Activated CD8-positive, alpha-beta memory T cell treated with anti-CD3 and anti-CD28 coated beads for 48 hours (primary cell): ENCODE measurements at regions not wholly inside any gene's neighbourhood (a gene's known extent, or its start where the extent isn't known, plus 50 kb on each side); places are given as distances from the start of the nearest gene placed in this dataset.

Experiments
- DNase-seq, 3 experiments: peaks; one replicate each; pipeline ENCODE4 v3.0.0-alpha.2; 2020; ENCODE audit warnings: low read depth in 2 of 3, low spot score in 2 of 3

DNA sequence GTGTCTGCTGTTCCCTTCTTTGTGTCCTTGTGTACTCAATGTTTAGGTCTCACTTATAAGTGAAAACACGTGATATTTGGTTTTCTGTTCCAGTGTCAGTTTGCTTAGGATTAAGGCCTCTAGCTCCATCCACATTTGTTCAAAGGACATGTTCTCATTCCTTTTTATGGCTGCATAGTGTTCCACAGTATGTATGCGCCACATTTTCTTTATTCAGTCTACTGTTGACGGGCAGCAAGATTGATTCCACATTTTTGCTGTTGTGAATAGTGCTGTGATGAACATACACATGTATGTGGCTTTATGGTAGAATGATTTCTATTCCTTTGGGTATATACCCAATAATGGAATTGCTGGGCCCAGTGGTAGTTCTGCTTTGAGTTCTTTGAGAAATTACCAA is 122.7 kb upstream of the THBS1 start:
- DNase-seq: no peak

DNA sequence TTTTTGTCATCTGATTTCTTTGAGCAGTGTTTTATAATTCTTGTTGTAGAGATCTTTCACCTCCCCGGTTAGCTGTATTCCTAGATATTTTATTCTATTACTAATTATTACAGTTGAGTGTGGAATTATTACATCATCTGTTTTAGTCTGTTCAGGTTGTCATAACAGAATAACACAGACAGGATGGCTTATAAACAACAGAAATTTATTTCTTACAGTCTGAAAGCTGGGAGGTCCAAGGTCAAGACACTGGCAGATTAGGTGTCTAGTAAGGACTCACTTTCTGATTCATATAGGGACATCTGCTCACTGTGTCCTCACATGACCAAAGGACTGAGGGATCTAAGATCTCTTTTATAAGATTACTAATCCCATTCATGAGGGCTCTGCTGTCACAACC is 121.3 kb upstream of the THBS1 start:
- DNase-seq: no peak

DNA sequence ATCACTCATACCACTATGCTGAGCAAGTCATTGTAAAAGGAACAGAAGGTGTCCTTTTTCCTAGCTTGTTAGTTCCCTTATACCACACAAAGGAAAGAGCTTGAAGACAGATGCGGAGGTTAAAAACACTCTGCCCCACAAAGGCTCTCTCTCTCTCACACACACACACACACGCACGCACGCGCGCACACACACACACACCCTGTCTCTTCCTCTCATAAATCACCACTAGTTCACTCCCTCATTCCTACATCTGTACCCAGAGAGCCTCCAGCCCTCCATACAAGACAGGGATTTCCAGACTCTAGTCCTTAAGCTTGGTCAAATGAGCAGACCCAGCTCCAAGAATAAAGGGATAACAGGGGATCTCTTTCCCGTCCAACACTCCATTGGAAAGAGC is 120.1 kb upstream of the THBS1 start:
- DNase-seq: no peak

DNA sequence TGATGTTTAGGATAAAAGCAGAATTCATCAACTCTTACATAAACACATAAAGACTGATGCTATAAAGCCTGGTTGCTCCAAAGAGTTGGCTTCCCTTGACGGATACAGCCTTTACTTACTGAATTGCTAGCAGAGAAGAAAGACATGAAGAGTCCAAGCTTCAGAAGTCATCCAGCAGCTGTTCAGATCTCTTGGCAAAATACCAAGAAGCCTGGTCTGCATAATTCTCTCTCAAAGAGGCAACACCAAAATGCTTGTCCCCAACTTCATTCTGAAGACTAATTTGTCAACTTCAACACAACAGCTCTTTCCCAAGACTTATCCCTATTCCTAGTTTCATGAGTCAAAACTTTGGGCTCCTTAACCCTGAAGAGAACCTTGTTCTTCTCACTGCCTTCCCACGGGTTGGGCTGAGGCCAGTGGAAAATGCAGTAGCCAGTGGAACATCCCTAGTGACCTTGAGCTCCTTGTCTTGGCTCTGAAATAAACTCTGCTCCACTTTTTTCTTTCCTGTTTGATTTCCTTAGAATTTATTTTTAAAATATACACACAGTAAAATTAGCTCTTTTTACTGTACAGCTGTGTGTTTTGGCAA is 119.2 kb upstream of the THBS1 start:
- no peak for DNase-seq

DNA sequence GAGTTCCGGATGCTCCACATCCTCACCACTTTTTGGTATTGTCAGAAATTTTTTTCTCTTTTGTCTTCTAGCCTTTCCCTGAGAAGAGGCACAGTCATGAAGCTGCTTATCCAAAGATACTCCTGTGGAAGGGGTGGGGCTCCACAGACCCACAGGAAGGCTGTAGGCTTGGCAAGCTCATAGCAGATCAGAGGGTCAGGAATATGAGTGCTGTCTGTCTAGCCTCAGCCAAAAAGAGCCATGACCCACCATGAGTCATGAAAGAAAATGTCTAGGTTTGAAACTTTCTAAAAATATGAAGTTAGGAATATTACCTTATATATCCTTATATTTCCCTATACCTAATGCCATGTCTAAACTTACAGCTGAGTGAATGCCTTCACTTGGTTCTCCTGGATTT is 118.2 kb upstream of the THBS1 start:
- no peak for DNase-seq

DNA sequence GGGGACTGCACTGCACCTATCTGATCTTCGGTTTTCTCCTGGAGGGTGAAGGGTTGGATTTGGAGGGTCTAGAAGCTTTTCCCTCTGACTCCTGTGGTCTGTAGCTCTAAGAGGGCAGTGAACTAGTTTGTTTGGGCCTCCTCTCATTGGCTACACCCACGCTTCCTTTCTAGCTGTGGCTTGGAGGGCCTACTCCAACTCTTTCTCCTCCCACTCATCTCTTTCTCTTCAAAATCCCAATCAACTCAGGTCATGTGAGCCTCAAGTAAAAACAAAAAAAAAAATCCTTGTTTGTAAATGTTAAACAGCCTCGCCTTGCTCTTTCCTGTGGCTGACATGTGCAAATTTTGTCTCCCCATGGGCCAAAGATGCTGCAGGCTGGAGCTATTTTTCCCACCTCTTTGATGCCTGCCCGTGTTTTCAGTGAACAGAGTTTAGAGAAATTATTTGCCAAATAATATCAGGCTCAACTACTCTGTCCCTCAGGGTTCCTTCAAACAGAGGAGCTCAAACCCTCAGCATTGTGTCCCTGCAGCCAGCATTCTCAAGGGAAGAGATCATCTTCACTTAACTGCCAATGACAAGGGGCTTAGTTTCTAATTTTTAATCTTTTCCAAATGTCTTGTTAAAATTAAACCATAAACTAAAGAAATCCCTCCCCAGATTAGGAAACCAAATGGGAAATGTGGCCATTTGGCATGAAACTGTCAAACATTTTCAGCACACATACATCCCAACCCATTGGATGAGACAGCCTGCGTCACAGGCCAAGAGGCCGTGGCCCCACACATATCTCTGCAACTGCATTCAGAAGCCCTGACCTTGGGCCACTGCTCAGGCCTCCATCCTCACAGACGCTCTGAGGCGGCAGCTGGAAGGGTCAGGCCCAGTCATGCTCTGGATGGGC is 114.8 kb upstream of the THBS1 start:
- DNase-seq: no peak

DNA sequence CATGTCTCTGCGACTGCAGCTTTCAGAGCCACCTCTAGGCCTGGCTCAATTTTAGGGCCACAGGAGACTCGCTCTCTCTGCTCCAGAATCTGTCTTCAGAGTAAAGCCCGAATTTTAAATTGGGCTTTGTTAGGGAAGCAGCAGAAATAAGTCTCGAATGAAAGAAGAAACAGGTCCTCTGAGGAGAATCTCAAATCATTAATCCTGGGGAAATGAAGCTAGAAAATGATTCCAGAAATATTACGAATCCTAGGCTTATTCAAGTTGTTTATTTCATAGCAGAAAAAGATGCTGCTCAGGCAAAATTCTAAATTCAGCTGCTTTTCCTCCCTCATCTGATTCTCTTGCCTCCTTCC is 114.2 kb upstream of the THBS1 start:
- DNase-seq: no peak

DNA sequence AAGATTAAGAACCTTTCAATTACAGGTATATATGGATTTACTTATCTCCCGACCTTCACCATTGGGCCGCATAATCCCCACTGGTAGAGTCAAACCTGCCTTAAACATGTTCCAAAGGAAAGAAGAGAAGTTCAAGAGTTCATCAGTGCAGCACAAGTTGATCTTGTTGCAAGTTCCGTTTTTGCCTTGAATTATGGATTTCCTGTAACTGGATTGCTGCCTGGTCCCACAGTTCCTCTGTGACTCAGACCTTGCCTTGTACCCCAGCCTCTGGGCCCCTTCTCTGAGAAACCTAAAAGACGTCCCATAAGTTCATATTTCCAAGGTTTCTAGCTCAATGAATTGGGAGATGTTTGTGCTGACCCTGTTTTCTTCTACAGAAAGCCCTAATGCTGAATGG is 112.5 kb upstream of the THBS1 start:
- DNase-seq: no peak

DNA sequence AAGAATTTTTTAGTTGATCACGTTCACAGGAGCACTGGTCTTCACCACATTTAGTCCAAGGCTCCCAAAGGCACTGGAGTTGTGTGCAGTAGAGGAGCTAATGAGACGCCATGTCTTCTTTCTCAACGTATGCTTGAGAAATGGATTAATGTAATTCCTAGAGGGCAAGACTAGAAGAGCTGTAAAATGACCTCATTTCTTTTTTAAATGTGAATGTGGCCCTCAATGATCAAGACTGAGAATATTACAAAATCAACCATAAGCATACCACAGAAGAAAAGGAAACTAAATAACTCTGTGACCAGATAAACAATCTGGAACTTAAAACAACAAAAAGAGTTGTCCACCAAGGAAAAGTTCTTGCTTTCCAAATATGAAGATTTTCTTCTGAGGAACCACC is 112.1 kb upstream of the THBS1 start:
- DNase-seq: no peak

DNA sequence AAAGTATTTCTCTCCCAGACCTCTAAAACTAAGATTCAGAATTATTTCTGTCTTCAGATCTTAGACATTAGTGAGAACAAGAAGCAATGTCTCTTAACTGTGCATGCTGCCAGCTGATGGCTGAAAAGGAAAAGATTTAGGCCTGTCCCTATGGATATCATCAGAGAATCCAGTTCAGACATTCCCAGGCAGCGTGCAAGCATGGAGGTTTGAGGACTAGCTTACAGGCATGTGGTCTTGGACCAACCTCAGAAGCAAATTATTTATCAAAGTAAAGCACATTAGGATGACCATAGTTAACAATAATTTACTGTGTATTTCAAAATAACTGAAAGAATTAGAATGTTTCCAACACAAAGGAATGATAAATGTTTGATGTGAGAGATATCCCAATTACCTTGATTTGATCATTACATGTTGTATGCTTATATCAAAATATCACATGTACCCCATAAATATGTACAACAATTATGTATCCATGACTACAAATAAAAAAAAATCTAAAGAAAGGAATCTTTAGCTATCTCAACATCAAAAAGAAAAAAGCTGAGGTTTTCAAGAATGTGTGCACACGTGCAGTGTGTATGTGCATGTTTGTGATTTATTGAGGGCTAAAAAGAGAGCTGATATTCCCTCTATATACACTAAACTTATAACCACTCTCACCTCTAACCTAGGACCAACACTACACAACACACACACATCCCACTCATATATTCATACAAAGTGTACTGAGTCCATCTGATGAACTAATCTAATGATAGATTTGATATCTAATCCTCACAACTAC is 108.9 kb upstream of the THBS1 start:
- no peak for DNase-seq

DNA sequence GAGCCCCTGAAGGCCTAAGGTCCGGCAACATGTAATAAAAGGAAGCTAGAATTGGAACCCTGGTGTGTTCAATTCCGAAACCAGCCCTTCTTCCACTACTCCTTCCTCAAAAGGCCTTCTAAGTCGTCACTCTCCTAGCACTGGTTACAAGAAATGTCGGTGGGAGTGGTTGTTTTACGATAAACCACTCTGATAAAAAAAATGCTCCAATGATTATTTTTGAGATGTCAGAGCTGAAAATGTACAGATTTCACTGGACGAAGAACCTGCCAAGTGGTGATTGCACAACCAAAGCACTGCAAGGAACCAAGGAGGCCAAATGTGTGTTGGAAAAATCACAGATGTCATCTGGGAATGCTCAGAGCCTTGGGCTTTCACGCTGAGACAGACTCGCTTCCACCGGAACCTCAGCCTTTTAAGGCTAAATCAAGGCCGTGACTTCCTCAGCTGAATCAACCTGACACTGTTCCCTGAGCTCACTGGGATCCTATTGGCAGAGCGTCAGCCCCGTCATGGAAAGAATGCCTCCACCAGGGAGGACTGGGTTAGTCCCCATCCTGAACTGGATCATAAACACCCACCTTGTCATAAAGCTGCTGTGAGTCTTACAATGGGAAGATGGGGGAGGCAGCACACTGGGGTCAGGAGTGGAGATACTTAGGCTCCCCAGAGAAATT is 108.1 kb upstream of the THBS1 start:
- DNase-seq: no peak

DNA sequence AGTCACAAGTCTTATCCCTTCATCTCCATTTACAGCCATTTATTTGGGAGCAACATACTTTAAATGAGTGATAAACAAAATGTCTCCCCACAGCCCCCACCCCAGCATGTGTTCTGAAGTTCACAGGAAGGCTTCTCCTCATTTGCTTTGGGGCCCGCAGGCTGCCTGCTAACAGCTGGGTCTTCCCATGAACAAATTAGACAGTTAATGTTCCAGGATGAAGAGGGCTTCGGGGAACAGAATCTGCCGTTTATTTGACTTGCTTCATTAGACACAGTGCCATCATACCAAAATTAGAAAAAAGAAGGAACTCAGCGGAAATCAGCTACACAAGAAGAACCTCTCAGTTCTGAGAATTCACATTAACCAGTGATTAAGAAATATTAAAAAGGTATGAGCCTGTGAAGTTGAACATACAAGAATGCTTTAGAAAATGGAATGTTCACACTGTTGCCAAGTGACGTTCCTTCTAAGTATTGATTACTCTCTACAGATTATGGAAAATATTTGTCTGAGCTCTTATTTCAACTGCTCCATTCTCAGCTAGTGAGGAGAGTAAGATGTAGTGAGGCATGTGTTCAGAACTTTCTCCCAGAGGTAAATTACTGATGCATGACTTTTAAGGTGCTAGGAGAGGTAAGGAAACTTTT is 107.5 kb upstream of the THBS1 start:
- DNase-seq: no peak

DNA sequence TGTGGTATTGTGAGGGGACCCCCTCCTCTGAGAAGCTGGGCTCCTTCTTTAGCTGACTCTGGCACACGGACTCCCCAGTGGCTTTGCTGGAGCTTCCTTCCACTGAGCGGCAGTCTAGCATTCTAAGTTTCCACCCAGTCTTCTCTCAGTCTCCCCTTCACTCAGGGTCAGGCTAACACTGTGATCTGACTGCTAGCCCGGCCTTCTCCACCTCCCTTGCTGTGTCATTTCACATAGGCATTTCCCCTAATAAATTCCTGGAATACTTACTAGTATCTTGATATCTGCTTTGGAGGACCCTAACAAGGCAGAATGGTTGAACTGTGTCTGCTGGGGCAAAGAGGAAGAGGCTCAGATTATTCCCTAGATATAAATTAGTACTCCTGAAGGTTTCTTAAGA is 106.2 kb upstream of the THBS1 start:
- DNase-seq: no peak

DNA sequence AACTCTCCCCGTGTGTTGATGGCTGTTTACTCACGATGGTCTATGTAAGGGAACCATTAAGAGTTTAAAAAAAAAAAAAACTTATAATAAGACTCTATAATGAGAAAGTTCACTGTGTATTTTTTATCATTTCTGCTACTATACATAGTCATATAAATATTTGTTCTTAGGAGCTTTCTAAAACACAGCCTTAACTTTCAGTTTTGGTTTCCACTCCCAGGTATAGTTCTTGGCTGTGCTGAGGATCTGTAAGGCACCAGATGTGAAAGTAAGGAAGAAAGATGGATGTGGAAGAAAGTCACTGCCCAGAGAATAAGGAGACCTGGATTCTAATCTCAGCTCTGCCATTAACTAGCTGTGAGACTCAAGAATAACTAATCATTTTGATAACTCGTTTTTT is 101.9 kb upstream of the THBS1 start:
- no peak for DNase-seq

DNA sequence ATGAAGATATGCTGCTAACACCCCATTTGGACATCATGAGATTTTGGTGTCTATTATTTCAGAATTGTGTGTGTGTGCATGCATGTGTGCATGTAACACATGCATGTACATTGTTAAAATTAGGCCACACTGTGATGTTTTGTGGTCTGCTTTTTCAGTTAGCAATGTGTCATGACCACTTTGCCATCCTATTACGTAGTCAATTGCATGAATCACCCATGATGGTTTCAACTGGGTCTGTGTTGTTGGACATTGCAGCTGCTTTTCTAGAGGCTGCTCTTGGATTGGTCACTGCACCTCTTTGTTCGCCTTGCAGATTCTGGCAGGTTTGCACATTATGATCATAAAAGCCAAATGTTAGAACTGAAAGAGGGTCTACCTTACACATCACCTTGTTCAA is 101.0 kb upstream of the THBS1 start:
- no peak for DNase-seq

DNA sequence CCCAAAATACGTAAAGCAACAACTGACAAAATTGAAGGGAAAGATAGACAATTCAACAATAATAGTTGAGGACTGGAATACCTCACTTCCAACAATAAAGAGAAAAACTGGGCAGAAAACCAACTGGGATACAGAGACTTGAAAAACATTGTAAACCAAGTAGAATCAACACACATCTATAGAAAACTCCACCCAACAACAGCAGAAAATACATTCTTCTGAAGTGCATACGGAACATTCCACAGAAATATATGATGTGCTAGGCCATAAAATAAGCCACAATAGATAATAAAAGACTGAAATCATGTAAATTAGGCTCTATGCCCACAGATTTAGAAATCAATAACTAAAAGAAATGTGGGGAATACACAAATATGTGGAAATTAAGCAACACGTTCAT is 98.4 kb upstream of the THBS1 start:
- DNase-seq: no peak

DNA sequence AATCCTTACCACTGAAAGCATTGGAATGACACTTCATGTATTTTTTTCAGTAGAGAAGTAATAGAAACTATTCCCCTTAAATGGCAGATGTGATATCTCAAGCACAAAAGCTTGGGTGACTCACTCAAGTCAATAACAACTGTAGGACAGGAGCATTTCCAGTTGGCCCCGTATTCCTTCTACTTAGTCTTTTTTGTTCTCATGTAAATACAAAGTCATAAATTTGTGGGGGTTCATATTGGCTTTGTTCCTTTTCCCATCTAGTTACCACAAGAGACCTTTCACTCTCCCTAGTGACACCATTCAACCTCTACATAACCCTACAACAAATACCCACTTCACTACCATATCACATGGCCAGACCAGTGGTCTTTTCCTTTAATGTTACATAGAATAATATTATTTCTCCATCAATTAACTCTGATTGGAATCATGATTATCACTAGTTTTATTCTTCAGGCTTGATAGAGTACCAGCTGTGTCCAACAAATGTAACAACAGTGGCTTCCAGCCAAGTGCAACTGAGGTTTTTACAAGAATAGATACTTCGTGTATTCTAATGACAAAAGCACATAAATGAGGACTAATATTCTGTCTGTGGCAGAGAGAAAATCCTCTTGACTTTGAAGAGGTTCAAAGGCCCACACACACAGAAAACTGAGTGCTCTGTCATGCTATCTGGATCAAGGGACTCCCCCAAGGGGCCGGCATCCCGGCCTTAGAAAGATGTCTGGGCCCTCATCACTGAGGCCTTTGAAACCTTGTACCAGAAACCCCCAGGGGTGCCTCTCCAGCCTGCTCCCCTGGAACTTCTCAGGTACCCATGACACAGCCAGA is 94.0 kb upstream of the THBS1 start:
- DNase-seq: no peak

DNA sequence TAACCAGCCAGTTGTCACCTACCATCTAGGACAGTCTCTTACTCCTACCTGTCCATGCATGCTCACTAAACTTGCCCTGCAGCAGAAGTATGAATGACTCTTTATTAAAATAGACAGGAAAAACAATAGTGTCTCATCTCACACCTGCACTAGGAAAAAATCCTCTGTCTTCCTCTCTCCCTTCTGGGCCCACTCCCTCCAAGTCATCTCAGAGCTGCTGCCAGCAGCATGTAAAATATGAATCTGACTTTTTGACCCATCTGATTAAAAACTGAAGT is 93.5 kb upstream of the THBS1 start:
- no peak for DNase-seq

DNA sequence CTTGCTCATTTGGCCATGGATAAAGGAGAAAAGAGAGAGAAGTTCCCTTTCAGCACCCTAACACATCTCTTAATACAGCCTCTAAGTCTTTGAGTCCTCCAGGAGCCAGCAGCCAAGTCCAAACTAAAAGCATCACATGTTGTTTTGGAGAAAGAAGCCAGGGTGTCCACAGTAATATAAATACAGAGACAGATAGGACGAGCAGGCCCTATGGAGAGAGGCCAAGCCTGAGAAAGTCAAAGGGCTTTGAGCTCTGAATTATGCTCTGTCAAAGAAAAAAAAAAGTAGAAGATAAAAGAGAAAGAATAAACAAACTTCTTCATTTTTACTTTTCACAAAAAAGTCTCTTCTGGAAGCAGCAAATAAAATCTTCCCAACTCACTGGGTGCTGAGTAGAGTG is 92.4 kb upstream of the THBS1 start:
- no peak for DNase-seq

DNA sequence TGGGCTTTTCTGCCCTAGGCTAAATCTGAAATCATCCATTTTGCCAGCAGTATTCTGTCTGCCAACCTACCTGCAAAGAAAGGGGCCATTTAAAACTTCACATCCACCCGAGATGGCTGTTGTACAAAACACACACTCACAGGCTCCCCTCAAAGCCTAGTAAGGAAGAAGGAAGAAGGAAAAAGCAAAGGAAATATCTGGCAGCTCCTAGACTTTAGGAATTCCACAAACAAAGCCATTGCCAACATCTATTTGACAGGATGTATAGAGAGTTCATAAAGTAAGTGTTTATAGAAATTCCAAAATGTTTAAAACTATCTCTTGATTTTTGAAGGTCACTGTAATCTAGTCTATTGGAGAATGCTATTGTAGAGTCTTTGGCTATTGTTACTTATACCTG is 91.9 kb upstream of the THBS1 start:
- no peak for DNase-seq
